Bronchial epithelial cell (primary cell): ENCODE measurements at regions not wholly inside any gene's neighbourhood (a gene's known extent, or its start where the extent isn't known, plus 50 kb on each side); places are given as distances from the start of the nearest gene placed in this dataset.

Experiments
- DNase-seq: peaks from one replicate; pipeline ENCODE4 v3.0.0-alpha.2; 2010; ENCODE audit warnings: low read depth
- FAIRE-seq: peaks from 2 replicates; lab custom pipeline; 2011; peaks lifted over from hg19 to GRCh38; lab: Jason Lieb, UNC
- H3K27me3 ChIP-seq: 2 replicates; pipeline ENCODE4 v1.5.1; 2011; ENCODE audit warnings: low read length; ENCODE audit not compliant: control insufficient read depth, insufficient read depth
- H3K36me3 ChIP-seq: 2 replicates; pipeline ENCODE4 v1.5.1; 2011; ENCODE audit warnings: low read length; ENCODE audit not compliant: control insufficient read depth, insufficient read depth
- H3K4me3 ChIP-seq: 2 replicates; pipeline ENCODE4 v1.5.1; 2011; ENCODE audit warnings: mild to moderate bottlenecking, low read depth, low read length, control low read depth
- TF ChIP-seq, protein P1 (sequence below): IDR thresholded peaks from 2 replicates; pipeline ENCODE4 v1.5.1; 2011; ENCODE audit warnings: mild to moderate bottlenecking, moderate library complexity, low read length, control low read depth, inconsistent platforms; ENCODE audit not compliant: insufficient read depth, severe bottlenecking

- Histone ChIP-seq H3K27me3 (no peaks in the 10 kb centered on the region), H3K4me3 (no peak overlapping the region), H3K36me3 (no peaks in the 10 kb centered on the region)
- FAIRE-seq = no peak
- no peak for DNase-seq
- TF ChIP-seq, protein P1, sequence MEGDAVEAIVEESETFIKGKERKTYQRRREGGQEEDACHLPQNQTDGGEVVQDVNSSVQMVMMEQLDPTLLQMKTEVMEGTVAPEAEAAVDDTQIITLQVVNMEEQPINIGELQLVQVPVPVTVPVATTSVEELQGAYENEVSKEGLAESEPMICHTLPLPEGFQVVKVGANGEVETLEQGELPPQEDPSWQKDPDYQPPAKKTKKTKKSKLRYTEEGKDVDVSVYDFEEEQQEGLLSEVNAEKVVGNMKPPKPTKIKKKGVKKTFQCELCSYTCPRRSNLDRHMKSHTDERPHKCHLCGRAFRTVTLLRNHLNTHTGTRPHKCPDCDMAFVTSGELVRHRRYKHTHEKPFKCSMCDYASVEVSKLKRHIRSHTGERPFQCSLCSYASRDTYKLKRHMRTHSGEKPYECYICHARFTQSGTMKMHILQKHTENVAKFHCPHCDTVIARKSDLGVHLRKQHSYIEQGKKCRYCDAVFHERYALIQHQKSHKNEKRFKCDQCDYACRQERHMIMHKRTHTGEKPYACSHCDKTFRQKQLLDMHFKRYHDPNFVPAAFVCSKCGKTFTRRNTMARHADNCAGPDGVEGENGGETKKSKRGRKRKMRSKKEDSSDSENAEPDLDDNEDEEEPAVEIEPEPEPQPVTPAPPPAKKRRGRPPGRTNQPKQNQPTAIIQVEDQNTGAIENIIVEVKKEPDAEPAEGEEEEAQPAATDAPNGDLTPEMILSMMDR = no peak
Measured at GRCh38 chr10:23608926-23609325, 170.1 kb downstream of the OTUD1 start.

GRCh38 chr10:23610626-23611307 lies 171.9 kb downstream of the OTUD1 start:
- FAIRE-seq = no peak

DNA sequence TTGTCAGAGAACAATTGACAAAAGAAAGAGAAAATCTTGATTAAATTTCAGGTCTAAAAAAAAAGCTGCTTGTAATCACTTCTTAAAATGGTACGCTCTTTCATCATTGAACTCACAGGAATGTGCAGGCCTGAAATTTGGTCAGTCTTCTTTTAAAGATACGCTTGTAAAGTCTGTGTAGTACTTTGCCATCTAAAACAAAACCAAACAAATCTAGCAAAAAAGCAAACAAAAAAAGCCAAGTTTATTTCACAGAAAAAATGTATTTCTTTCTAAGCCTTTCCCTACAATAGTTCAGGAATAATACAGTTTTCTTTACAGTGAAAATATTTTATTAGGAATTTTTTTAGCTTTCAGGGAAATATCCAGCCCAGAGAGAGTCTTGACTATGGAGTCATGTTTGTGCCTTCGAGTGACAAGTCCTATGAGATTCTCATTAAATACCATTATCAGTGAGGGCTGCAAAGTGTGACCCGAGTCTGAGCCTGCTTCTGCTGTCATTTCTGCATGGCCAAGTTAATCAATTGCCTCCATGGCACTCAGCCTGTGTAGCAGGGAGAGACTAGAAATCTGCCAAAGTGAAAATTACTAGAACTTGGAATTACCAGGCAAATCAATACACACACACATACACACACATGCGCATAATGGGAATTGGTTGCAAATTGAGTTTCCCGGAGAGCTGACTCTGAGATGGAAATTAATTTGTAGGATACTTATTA lies 172.6 kb downstream of the OTUD1 start:
- H3K36me3 ChIP-seq = no peaks in the 10 kb centered on the region
- TF ChIP-seq, protein P1 = no peak
- H3K27me3 ChIP-seq = no peaks in the 10 kb centered on the region
- H3K4me3 ChIP-seq = no peak overlapping the region
- DNase-seq (no peak), FAIRE-seq (no peak)

More at GRCh38 chr10:23610626-23611307, 171.9 kb downstream of the OTUD1 start:
- Histone ChIP-seq H3K4me3 (no peak overlapping the region), H3K36me3 (no peaks in the 10 kb centered on the region), H3K27me3 (no peaks in the 10 kb centered on the region)
- peak; percentile 15 for DNase-seq
- TF ChIP-seq, protein P1 = no peak

GRCh38 chr10:23613900-23614299 lies 175.0 kb downstream of the OTUD1 start:
- DNase-seq = no peak
- FAIRE-seq = no peak
- no peaks in the 10 kb centered on the region for H3K36me3 ChIP-seq
- no peak overlapping the region for H3K4me3 ChIP-seq
- TF ChIP-seq, protein P1 = no peak
- H3K27me3 ChIP-seq = no peaks in the 10 kb centered on the region

DNA sequence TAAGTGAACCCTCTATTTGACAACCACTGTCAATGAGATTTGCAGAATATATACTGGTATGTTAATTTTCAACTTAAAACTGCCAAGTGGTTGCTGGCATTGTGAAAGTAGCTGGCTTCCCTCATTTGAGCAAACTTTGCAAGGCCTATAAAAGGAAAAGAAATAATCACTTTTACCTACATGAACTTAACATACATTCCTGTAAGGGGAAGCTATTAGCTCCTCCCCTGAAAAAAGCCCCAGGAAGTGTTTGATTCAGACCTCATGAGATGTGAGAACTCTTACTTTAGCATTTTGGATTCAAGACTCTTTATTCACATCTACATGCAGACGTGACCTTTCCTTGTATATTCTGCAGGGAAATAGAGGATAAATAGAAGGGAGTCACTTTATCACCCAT lies 175.6 kb downstream of the OTUD1 start:
- Histone ChIP-seq H3K27me3 (no peaks in the 10 kb centered on the region), H3K4me3 (no peak overlapping the region), H3K36me3 (no peaks in the 10 kb centered on the region)
- DNase-seq (no peak), FAIRE-seq (no peak)
- TF ChIP-seq, protein P1 = no peak
